ENCODE measurements at regions not wholly inside any gene's neighbourhood (a gene's known extent, or its start where the extent isn't known, plus 50 kb on each side); places are given as distances from the start of the nearest gene placed in this dataset.
"Not testable (repeated sequence)": the region's sequence is repeated elsewhere in the genome, so short reads cannot be mapped to it uniquely, and the experiment has no call there.

- H3K9me3 ChIP-seq (ENCODE audit: control insufficient read depth, insufficient read depth, low read length) = peaks cover 38% of the 10 kb centered on the region
- no peak overlapping the region for H3K4me2 ChIP-seq (ENCODE audit: low read length)
- H3K36me3 ChIP-seq (ENCODE audit: control insufficient read depth, low read length) = no peaks in the 10 kb centered on the region
- H3K27me3 ChIP-seq (ENCODE audit: control insufficient read depth, low read length) = no peaks in the 10 kb centered on the region
- no peaks in the 10 kb centered on the region for H3K79me2 ChIP-seq (ENCODE audit: control insufficient read depth, low read length)
- no peak overlapping the region for H3K27ac ChIP-seq (ENCODE audit: low read depth, low read length)
- H3F3A ChIP-seq (ENCODE audit: control insufficient read depth, insufficient read depth) = no peaks in the 10 kb centered on the region
- no peaks in the 10 kb centered on the region for H3K4me1 ChIP-seq (ENCODE audit: control insufficient read depth, low read length)
- no peaks in the 10 kb centered on the region for H4K20me1 ChIP-seq (ENCODE audit: control insufficient read depth, insufficient read depth, low read depth, low read length)
- TF ChIP-seq EZH2phosphoT487 (IDR thresholded peaks at IDR 0.05; ENCODE audit: borderline replicate concordance, low read length) = no peak
- TF ChIP-seq CTCF (IDR thresholded peaks at IDR 0.05; ENCODE audit: low read depth, low read length, poor library complexity, severe bottlenecking) = no peak
- H3K9me2 ChIP-seq (replicated peaks; ENCODE audit: control insufficient read depth, low read length) = no peaks in the 10 kb centered on the region
- H3K4me3 ChIP-seq (ENCODE audit: low read length) = no peak overlapping the region
Measured at GRCh38 chr22:11598492-11599440, 3929.2 kb upstream of the OR11H1 start.

GRCh38 chr22:11599456-11599855 is 3928.5 kb upstream of the OR11H1 start:
- H3K9me2 ChIP-seq (replicated peaks; ENCODE audit: control insufficient read depth, low read length); H3K27ac ChIP-seq (ENCODE audit: low read depth, low read length); H3K27me3 ChIP-seq (ENCODE audit: control insufficient read depth, low read length); H3K36me3 ChIP-seq (ENCODE audit: control insufficient read depth, low read length); H3K4me1 ChIP-seq (ENCODE audit: control insufficient read depth, low read length); H3K79me2 ChIP-seq (ENCODE audit: control insufficient read depth, low read length); H3F3A ChIP-seq (ENCODE audit: control insufficient read depth, insufficient read depth); H3K4me3 ChIP-seq (ENCODE audit: low read length); H3K4me2 ChIP-seq (ENCODE audit: low read length); H4K20me1 ChIP-seq (ENCODE audit: control insufficient read depth, insufficient read depth, low read depth, low read length): not testable (repeated sequence)
- H3K9me3 ChIP-seq (ENCODE audit: control insufficient read depth, insufficient read depth, low read length) = peaks cover 38% of the 10 kb centered on the region

GRCh38 chr22:11600161-11600560 is 3927.8 kb upstream of the OR11H1 start:
- not testable (repeated sequence) for H3K4me1 ChIP-seq (ENCODE audit: control insufficient read depth, low read length); H3K9me2 ChIP-seq (replicated peaks; ENCODE audit: control insufficient read depth, low read length); H3K79me2 ChIP-seq (ENCODE audit: control insufficient read depth, low read length); H3K4me3 ChIP-seq (ENCODE audit: low read length); H3F3A ChIP-seq (ENCODE audit: control insufficient read depth, insufficient read depth); H3K36me3 ChIP-seq (ENCODE audit: control insufficient read depth, low read length); H3K27me3 ChIP-seq (ENCODE audit: control insufficient read depth, low read length); H3K4me2 ChIP-seq (ENCODE audit: low read length); H3K27ac ChIP-seq (ENCODE audit: low read depth, low read length); H4K20me1 ChIP-seq (ENCODE audit: control insufficient read depth, insufficient read depth, low read depth, low read length)
- peaks cover 36% of the 10 kb centered on the region for H3K9me3 ChIP-seq (ENCODE audit: control insufficient read depth, insufficient read depth, low read length)

- H3K27me3 ChIP-seq (ENCODE audit: control insufficient read depth, low read length); H3K9me2 ChIP-seq (replicated peaks; ENCODE audit: control insufficient read depth, low read length); H3K79me2 ChIP-seq (ENCODE audit: control insufficient read depth, low read length); H3K4me2 ChIP-seq (ENCODE audit: low read length); H3K4me1 ChIP-seq (ENCODE audit: control insufficient read depth, low read length); H3K4me3 ChIP-seq (ENCODE audit: low read length); H3F3A ChIP-seq (ENCODE audit: control insufficient read depth, insufficient read depth); H4K20me1 ChIP-seq (ENCODE audit: control insufficient read depth, insufficient read depth, low read depth, low read length); H3K36me3 ChIP-seq (ENCODE audit: control insufficient read depth, low read length); H3K27ac ChIP-seq (ENCODE audit: low read depth, low read length): not testable (repeated sequence)
- H3K9me3 ChIP-seq (ENCODE audit: control insufficient read depth, insufficient read depth, low read length) = peaks cover 42% of the 10 kb centered on the region
Measured at GRCh38 chr22:11600896-11601890, 3926.8 kb upstream of the OR11H1 start.

GRCh38 chr22:11604635-11605395 is 3923.2 kb upstream of the OR11H1 start:
- H3K27ac ChIP-seq (ENCODE audit: low read depth, low read length); H3K27me3 ChIP-seq (ENCODE audit: control insufficient read depth, low read length); H3K79me2 ChIP-seq (ENCODE audit: control insufficient read depth, low read length); H3K4me1 ChIP-seq (ENCODE audit: control insufficient read depth, low read length); H3F3A ChIP-seq (ENCODE audit: control insufficient read depth, insufficient read depth); H3K36me3 ChIP-seq (ENCODE audit: control insufficient read depth, low read length); H3K4me2 ChIP-seq (ENCODE audit: low read length); H4K20me1 ChIP-seq (ENCODE audit: control insufficient read depth, insufficient read depth, low read depth, low read length); H3K4me3 ChIP-seq (ENCODE audit: low read length); H3K9me2 ChIP-seq (replicated peaks; ENCODE audit: control insufficient read depth, low read length): not testable (repeated sequence)
- peaks cover 32% of the 10 kb centered on the region for H3K9me3 ChIP-seq (ENCODE audit: control insufficient read depth, insufficient read depth, low read length)

Data from DOHH2 (cell line).